NCI-H2081 (cell line): ENCODE measurements at regions not wholly inside any gene's neighbourhood (a gene's known extent, or its start where the extent isn't known, plus 50 kb on each side); places are given as distances from the start of the nearest gene placed in this dataset.
A peak's percentile ranks its signal among the peaks of the same experiment; 100 is the strongest.
"Not testable (repeated sequence)": the region's sequence is repeated elsewhere in the genome, so short reads cannot be mapped to it uniquely, and the experiment has no call there.

Source experiments
- DNase-seq, 2 experiments: peaks; one replicate each; lab custom pipeline; 2025; lab: John Stamatoyannopoulos, UW

- DNase-seq: not testable (repeated sequence)
Measured at GRCh38 chr9:90233081-90233480, 409.5 kb downstream of the DIRAS2 start.

- peak in 1 of 2 experiments; percentile 5 for DNase-seq
Measured at GRCh38 chr9:90240541-90240940, 402.1 kb downstream of the DIRAS2 start.

GRCh38 chr9:90245661-90246060, 397.0 kb downstream of the DIRAS2 start:
- no peak for DNase-seq

- no peak for DNase-seq
Measured at GRCh38 chr9:90249094-90249493, 393.5 kb downstream of the DIRAS2 start.

- peak in 1 of 2 experiments; percentile 25 for DNase-seq
Measured at GRCh38 chr9:90251316-90251715, 391.3 kb downstream of the DIRAS2 start.

- DNase-seq: no peak
Measured at GRCh38 chr9:90256345-90256744, 386.3 kb downstream of the DIRAS2 start.

GRCh38 chr9:90259311-90260246, 383.0 kb downstream of the DIRAS2 start:
- DNase-seq: no peak

GRCh38 chr9:90261698-90262097, 380.9 kb downstream of the DIRAS2 start:
- no peak for DNase-seq

GRCh38 chr9:90268613-90269012, 374.0 kb downstream of the DIRAS2 start:
- no peak for DNase-seq

- DNase-seq: peak in 1 of 2 experiments; percentile 20
Measured at GRCh38 chr9:90271707-90272106, 370.9 kb downstream of the DIRAS2 start.

GRCh38 chr9:90274725-90275124, 367.9 kb downstream of the DIRAS2 start:
- no peak for DNase-seq

- DNase-seq: no peak
Measured at GRCh38 chr9:90285946-90286345, 356.7 kb downstream of the DIRAS2 start.

GRCh38 chr9:90287567-90288274, 354.9 kb downstream of the DIRAS2 start:
- DNase-seq: no peak

GRCh38 chr9:90288275-90288639, 354.4 kb downstream of the DIRAS2 start:
- no peak for DNase-seq

- DNase-seq: no peak
Measured at GRCh38 chr9:90290716-90291485, 351.7 kb downstream of the DIRAS2 start.

GRCh38 chr9:90296539-90296938, 346.1 kb downstream of the DIRAS2 start:
- DNase-seq: no peak

GRCh38 chr9:90299968-90300367, 342.7 kb downstream of the DIRAS2 start:
- no peak for DNase-seq

- DNase-seq: peak in 1 of 2 experiments; percentile 59
Measured at GRCh38 chr9:90300611-90301276, 341.9 kb downstream of the DIRAS2 start.

- peak in 1 of 2 experiments; percentile 54 for DNase-seq
Measured at GRCh38 chr9:90301277-90301653, 341.4 kb downstream of the DIRAS2 start.

GRCh38 chr9:90303655-90304054, 339.0 kb downstream of the DIRAS2 start:
- DNase-seq: no peak

- no peak for DNase-seq
Measured at GRCh38 chr9:90306158-90306557, 336.5 kb downstream of the DIRAS2 start.
